Fibroblast of lung (primary cell): ENCODE measurements at regions not wholly inside any gene's neighbourhood (a gene's known extent, or its start where the extent isn't known, plus 50 kb on each side); places are given as distances from the start of the nearest gene placed in this dataset.

Source experiments
- EZH2 ChIP-seq: IDR thresholded peaks from 2 replicates; pipeline ENCODE4 v1.5.1; 2012; ENCODE audit warnings: low read length, control low read depth, mild to moderate bottlenecking; ENCODE audit errors: missing control alignments
- TF ChIP-seq, protein P1 (sequence below), 2 donors: IDR thresholded peaks in 1 of 2; conservative IDR thresholded peaks in 1 of 2; 1 replicate in 1 of 2; 2 replicates in 1 of 2; pipeline ENCODE4 v1.5.1; 2011 to 2012; ENCODE audit warnings: low read length in 2 of 2, control low read depth in 1 of 2, inconsistent platforms in 1 of 2, low read depth in 1 of 2, mild to moderate bottlenecking in 1 of 2

DNA sequence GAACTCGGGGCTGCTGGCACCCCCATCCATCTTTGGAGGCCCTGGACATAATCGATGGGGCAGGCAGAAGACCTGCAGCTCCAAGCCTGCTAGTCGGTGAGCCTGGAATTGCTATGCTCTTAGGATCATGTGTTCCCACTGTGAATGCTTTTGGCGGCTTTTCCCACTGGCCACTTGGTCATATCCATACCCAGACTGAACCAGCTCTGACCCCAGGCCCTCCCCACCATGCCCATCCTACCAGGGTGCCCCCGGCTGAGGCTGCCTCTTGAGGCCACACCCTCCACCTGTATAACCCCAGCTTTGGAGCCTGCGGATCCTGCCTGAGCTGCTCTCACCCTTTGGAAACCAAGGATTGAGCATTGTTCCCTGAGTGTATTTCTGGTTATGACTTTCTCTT lies 113.5 kb downstream of the TENT4A start:
- no peak for TF ChIP-seq EZH2
- TF ChIP-seq, protein P1, sequence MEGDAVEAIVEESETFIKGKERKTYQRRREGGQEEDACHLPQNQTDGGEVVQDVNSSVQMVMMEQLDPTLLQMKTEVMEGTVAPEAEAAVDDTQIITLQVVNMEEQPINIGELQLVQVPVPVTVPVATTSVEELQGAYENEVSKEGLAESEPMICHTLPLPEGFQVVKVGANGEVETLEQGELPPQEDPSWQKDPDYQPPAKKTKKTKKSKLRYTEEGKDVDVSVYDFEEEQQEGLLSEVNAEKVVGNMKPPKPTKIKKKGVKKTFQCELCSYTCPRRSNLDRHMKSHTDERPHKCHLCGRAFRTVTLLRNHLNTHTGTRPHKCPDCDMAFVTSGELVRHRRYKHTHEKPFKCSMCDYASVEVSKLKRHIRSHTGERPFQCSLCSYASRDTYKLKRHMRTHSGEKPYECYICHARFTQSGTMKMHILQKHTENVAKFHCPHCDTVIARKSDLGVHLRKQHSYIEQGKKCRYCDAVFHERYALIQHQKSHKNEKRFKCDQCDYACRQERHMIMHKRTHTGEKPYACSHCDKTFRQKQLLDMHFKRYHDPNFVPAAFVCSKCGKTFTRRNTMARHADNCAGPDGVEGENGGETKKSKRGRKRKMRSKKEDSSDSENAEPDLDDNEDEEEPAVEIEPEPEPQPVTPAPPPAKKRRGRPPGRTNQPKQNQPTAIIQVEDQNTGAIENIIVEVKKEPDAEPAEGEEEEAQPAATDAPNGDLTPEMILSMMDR (conservative IDR thresholded peaks at IDR 0.05 in 1 of 2, IDR thresholded peaks at IDR 0.05 in 1 of 2; ENCODE audit: low read depth in 1 of 2, low read length in 2 of 2) = no peak
